ENCODE measurements at regions not wholly inside any gene's neighbourhood (a gene's known extent, or its start where the extent isn't known, plus 50 kb on each side); places are given as distances from the start of the nearest gene placed in this dataset.
A peak's percentile ranks its signal among the peaks of the same experiment; 100 is the strongest.
"Not testable (repeated sequence)": the region's sequence is repeated elsewhere in the genome, so short reads cannot be mapped to it uniquely, and the experiment has no call there.

- no peak for DNase-seq
Observed at GRCh38 chr13:59439776-59440428, 723.8 kb downstream of the DIAPH3 start.

DNA sequence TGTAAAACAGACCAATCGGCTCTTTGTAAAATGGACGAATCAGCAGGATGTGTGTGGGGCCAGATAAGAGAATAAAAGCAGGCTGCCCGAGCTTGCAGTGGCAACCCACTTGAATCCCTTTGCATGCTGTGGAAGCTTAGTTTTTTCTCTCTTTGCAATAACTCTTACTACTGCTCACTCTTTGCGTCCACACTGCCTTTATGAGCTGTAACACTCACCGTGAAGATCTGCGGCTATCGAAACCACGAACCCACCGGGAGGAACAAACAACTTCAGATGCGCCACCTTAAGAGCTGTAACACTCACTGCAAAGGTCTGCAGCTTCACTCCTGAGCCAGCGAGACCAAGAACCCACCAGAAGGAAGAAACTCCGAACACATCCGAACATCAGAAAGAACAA lies 722.7 kb downstream of the DIAPH3 start:
- not testable (repeated sequence) for DNase-seq

DNA sequence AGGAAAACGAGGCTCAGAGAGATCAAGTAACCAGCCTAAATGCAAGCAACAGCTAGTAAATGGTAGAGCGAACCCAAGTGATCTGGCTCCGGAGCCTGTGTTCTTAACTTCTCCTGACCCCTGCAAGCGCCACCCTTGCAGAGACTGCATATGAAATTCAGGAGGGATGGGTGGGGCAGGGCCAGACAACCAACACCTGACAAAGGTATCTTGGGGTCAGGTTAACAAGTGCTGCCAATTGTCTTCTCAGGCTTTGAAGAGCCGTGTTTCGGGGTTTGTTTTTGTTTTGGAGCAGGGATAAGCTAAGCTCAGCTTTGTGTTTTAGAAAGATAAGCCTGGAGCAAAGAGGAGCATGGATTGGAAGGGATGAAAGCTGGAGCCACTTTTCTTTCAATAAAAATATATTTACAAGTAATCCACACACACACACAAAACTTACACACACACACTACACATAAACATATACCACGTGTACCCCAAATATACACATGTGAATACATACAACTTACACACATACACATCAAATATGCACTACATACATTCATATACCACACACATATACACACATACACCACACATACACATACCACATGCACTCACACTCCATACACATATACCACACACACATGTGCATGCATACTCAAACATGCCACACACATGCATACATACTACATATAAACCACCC lies 722.0 kb downstream of the DIAPH3 start:
- DNase-seq, result no peak

GRCh38 chr13:59442461-59442860 lies 721.3 kb downstream of the DIAPH3 start:
- DNase-seq, result no peak

DNA sequence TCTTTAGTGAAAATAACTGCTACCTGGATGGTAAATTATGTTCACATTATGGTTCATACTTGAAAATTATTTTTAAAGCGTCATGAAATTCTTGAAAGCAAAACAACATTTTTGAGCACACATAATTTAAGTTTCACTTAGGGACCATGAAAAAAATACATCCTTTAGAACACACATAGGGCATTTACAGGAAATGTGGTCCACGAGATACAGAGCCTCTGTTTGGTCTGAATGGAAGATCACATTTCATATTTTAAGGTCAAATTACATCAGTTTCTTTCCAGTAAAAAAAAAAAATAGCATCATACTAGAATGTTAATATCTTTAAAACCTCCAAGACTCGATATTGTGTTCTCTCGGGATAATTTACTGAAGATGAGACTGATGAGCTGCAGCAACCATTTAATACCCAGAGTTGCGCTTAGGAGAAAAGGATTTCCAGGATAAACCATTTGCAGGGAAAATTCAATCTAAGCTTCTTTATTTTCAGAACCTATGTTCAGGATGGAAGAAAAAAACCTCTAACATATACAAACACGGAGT lies 720.7 kb downstream of the DIAPH3 start:
- DNase-seq, result no peak

DNA sequence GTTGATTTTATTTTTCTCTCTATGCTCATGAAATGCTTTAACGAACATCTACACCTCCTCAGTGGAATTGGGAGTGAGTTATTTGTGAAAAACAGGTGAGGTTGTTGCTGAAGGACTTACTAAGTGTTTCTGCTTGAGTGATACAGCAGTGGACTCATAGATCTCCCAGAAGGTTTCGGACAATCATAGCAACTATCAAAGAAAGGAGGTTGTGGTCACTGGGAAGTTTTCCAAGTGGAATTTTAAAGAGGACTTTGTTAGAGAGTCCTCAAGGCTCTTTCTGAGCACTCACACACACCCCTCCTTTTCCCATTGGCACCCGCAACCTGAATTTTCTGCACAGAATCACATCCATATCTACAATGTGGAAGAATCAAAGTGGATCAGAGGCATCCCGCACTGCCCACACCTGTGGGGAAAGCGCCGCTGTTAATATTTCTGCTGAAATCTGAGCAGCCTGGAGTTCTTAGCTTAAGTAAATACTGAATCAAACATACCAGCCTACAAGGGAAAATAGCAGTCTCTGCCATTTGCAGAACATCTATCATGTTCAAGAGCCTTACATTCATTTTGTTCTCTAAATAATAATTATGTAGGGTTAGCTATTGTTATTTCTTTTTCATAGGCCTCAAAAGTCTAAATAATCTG lies 719.4 kb downstream of the DIAPH3 start:
- DNase-seq, result peak; percentile 76

DNA sequence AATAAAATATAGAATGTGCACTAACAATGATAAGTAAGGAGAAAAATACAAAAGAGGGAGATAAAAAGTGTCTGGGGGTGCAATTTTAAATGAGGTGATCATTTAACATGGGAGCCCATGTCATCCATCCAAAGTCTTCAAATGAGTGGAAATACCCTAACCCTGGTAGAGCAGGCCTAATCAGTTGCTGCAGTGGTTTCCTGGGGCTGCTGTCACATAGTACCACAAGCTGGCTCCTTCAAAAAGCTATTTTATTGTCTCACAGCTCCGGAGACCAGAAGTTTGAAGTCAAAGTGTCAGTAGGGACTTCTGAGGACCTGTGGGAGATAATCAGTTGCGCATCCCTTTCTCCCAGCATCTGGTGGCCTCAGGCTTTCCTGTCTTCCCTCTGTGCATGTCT lies 717.9 kb downstream of the DIAPH3 start:
- DNase-seq, result no peak

DNA sequence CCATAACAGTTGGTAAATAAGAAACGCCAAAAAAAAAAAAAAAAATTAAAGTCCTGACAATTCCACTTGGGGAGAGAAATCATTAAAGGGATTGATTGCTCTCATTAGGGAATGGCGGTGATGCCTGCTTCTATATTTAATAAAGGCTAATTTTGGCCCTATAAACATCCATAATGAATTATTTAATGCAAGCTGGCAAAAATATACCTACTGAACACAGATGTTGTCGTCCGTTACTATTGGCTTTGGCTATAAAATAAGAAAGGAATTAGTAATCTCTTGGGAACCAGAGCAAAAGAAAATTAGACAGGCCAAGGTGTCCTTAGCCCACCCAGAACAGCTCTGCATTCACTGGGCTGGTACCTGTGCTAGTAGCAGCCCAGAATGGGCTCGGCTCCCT lies 717.3 kb downstream of the DIAPH3 start:
- DNase-seq, result no peak

- no peak for DNase-seq
Observed at GRCh38 chr13:59447031-59447430, 716.7 kb downstream of the DIAPH3 start.

DNA sequence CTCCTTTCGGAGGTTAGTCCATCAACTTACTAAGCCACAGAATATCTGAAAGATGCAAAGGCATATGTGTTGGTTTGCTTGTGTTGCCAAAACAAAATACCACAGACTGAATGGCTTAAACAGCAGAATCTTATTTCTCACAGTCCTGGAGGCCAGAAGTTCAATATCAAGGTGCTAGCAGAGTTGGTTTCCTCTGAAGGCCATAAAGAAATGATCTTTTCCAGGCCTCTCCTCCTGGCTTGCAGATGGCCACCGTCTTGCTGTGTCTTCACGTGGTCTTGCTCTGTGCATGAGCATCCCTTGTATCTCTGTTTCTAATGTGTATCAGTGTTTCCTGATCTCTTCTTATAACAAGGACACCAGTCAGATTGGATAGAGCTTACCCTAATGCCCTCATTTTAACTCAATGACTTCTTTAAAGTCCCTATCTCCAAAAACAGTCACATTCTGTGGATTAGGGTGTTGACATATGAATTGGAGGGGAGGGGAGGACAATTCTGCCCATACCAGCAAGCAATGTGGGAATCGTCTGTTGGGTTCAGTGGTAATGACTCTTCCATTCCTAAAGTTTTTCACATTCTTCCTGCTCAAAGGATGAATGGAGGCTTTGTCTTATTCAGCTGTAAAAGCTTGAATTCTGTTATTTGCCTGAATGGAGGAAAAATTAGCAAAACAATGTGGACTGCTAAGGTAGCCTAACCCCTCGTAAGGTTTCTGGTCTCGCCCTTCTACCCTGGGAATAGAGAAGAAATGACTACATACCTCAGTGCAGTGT lies 715.7 kb downstream of the DIAPH3 start:
- DNase-seq, result no peak

DNA sequence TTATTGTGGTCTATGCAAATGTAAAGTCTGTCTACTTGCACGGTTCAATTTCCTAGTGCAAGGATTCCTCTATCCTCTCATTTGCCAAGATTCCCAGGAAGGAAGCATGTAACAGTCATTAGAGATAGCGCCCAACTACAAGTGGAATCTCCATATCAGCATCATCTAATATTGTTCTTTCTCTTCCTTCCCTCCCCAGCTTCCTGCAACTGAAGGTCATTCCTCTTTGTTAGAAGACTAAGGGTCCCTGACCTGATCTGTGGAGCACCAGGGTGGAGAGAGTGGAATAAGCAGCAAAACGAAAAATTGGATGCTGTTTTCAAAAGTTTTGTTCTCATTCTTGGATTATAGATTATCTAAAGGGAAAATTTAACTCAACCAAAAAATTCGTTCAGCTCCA lies 714.0 kb downstream of the DIAPH3 start:
- DNase-seq, result no peak

GRCh38 chr13:59450229-59450628 lies 713.5 kb downstream of the DIAPH3 start:
- no peak for DNase-seq

DNA sequence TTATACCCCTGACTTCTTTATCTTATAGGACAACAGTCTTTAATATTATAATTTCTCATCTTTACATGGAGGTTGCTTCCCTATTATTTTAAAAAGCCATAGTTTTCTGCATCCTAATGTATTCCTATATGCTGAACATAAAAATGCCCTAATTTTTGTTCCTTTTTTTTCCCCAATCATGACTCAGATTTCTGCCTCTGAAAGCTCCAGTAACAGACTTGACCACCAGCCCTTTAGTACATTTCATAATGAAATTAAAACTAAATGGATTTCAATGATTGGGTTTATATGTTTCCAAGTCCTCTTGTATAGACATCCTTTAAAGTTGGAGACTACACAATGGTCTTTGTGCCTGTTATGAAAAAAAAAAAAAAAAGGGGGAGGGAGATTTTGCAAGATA lies 712.5 kb downstream of the DIAPH3 start:
- DNase-seq, result no peak

- DNase-seq, result peak; percentile 92
Observed at GRCh38 chr13:59452189-59452890, 711.4 kb downstream of the DIAPH3 start.

DNA sequence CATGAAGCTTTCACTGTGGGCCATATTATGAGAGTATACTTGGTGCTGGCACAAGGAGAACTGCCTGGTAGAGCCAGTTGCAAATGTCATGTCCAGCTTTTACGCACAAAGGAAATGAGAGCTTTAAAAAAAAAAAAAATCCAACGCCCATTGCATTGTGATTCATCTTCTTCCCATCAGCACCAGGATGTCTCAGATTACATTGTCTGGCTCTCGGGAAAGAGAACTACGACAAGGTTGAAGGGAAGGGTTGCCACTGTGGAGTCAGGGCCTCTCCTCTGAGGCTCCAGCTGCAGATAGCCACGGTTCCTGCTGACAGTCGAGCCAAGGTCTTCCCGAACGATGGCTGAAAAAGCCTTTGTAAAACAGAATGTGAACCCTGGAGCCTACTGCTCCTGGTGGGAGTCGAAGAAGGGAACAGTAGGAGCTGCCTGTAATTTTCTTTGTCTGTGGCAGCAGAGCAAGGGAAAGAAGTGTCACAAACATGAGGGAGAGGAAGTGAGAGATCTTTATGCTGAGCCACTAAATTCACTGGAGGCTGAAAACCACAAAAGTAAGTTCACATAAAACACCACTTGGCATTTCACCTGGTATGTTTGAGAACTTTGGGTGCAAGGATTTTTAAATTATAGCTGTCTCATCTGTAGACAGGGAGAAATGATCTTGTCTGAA lies 704.7 kb downstream of the DIAPH3 start:
- peak; percentile 85 for DNase-seq

DNA sequence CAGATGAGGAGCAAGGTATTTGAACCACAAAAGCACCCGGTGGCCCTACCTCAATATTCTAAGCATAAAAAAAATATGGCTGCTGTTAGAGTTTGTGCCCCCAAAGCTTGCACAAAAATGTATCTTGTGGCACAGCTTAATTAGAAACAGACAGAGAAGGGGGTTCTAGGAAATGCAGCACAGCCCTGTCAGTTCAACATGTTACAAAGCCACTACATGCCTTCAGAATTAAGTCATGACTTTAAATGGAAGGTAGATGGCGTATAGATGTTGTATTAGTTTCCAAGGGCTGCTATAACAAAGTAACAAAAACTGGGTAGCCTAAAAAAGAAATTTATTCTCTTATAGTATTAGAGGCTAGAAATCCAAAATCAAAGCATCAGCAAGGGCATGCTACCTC lies 703.8 kb downstream of the DIAPH3 start:
- DNase-seq, result peak; percentile 13

DNA sequence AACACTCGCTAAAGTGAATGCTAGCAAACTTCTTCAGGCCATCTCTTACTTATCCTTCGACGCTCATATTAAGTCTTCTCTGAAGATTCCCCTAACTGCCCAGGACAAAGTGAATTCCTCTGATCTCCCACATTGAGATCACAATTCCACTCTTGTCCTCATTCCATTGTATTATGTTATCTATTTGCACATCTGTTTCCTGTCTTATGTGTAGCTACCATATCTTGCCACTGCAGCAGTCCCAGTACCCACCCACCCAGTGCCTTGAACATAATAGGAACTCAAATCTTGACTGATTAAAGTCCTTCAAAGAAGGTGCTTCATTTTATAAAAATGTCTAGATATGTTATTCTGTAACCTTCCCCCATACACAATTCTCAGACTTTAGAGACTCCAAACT lies 702.3 kb downstream of the DIAPH3 start:
- DNase-seq, result no peak

GRCh38 chr13:59463023-59463422 lies 700.7 kb downstream of the DIAPH3 start:
- DNase-seq, result no peak

DNA sequence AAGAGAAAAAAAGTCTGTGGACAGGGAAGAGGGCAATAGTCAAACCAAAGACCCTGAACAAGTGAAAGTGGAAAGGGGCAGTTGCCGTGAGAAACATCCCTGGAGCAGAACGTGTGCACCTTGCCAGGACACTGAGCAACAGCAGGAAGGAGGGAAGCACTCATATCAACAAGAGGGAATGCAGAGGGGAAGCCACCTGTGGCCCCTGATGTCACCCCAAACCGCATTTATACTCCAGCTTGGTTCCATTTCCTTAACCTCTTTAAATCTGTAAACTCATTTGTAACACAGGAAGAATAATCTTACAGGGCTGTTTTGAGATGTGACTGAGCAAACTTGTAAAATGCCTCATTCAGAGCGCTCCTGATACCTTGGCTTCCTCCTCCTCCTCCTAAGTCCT lies 698.8 kb downstream of the DIAPH3 start:
- DNase-seq, result no peak

- DNase-seq, result no peak
Observed at GRCh38 chr13:59468396-59468795, 695.3 kb downstream of the DIAPH3 start.

- DNase-seq, result no peak
Observed at GRCh38 chr13:59471106-59471505, 692.6 kb downstream of the DIAPH3 start.

GRCh38 chr13:59472134-59472533 lies 691.6 kb downstream of the DIAPH3 start:
- no peak for DNase-seq

Data from NCI-H146 (cell line).